Activated T-helper 2 cell treated with anti-CD3 and anti-CD28 coated beads, Interferon-gamma antibody, Interleukin-2, Interleukin-4, amounts not matched to agents 10 μg/mL and 5 μg/mL and 100 μg/mL, durations not matched to agents 14 hours and 24 hours and 36 hours (primary cell): ENCODE measurements at regions not wholly inside any gene's neighbourhood (a gene's known extent, or its start where the extent isn't known, plus 50 kb on each side); places are given as distances from the start of the nearest gene placed in this dataset.

Experiments used
- DNase-seq: peaks from one replicate; pipeline ENCODE4 v3.0.0; 2021; ENCODE audit warnings: low spot score
- H3K27ac Mint-ChIP-seq: one replicate; pipeline ENCODE4 v1.8.0; 2021; ENCODE audit warnings: mixed read lengths
- H3K27me3 Mint-ChIP-seq: one replicate; pipeline ENCODE4 v1.8.0; 2021; ENCODE audit warnings: low read depth, mixed read lengths
- H3K36me3 Mint-ChIP-seq: one replicate; pipeline ENCODE4 v1.8.0; 2021; ENCODE audit warnings: low read depth, mixed read lengths
- H3K4me1 Mint-ChIP-seq: one replicate; pipeline ENCODE4 v1.8.0; 2021; ENCODE audit warnings: low read depth, mixed read lengths
- H3K4me3 Mint-ChIP-seq: one replicate; pipeline ENCODE4 v1.8.0; 2021; ENCODE audit warnings: low read depth, mild to moderate bottlenecking, moderate library complexity, mixed read lengths
- H3K9me3 Mint-ChIP-seq: one replicate; pipeline ENCODE4 v1.8.0; 2021; ENCODE audit warnings: mixed read lengths
- intact Hi-C: fragments of 100-400 bp; cut with micrococcal nuclease; formaldehyde crosslinking; loops from one replicate; pipeline ENCODE4 v1.15.1; 2023

- no peak overlapping the region for H3K4me3 Mint-ChIP-seq
- no peaks in the 10 kb centered on the region for H3K4me1 Mint-ChIP-seq
- H3K9me3 Mint-ChIP-seq, result no peaks in the 10 kb centered on the region
- no peak for DNase-seq
- no peaks in the 10 kb centered on the region for H3K36me3 Mint-ChIP-seq
- intact Hi-C loops, result no loop called here
- H3K27me3 Mint-ChIP-seq, result peaks cover 21% of the 10 kb centered on the region
- H3K27ac Mint-ChIP-seq, result no peak overlapping the region
Measured at GRCh38 chr10:113219446-113219845, 269.4 kb downstream of the TCF7L2 start.

- H3K9me3 Mint-ChIP-seq, result no peaks in the 10 kb centered on the region
- intact Hi-C loops, result no loop called here
- H3K4me1 Mint-ChIP-seq, result peaks cover 4% of the 10 kb centered on the region
- H3K4me3 Mint-ChIP-seq, result no peak overlapping the region
- H3K36me3 Mint-ChIP-seq, result no peaks in the 10 kb centered on the region
- H3K27me3 Mint-ChIP-seq, result peaks cover 30% of the 10 kb centered on the region
- no peak overlapping the region for H3K27ac Mint-ChIP-seq
- DNase-seq, result no peak
Measured at GRCh38 chr10:113221756-113222168, 271.7 kb downstream of the TCF7L2 start.

DNA sequence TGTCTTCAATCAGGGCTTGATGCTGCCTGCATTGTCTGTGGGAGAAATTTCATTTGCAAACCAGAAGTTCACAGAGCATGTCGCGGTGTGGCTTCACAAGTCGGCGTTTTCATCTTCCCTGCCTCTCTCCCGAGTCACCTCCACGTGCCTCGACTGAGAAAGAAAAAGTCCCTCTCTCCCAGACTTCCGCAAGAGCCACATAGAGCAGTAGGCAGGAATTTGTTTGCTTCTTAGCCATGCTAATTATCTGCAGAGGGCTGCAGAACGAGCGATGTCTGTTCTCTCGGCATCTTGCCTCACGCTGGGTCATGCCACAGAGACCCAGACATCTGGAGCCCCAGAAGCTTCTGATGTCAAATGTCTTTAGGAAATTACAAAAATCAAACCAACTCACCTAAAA is 272.2 kb downstream of the TCF7L2 start:
- peaks cover 30% of the 10 kb centered on the region for H3K27me3 Mint-ChIP-seq
- H3K4me1 Mint-ChIP-seq, result peaks cover 4% of the 10 kb centered on the region
- no peak overlapping the region for H3K27ac Mint-ChIP-seq
- no peak for DNase-seq
- no peaks in the 10 kb centered on the region for H3K36me3 Mint-ChIP-seq
- intact Hi-C loops, result no loop called here
- H3K4me3 Mint-ChIP-seq, result no peak overlapping the region
- no peaks in the 10 kb centered on the region for H3K9me3 Mint-ChIP-seq

GRCh38 chr10:113225364-113225763 is 275.3 kb downstream of the TCF7L2 start:
- peaks cover 4% of the 10 kb centered on the region for H3K4me1 Mint-ChIP-seq
- no peak for DNase-seq
- H3K4me3 Mint-ChIP-seq, result no peak overlapping the region
- intact Hi-C loops, result no loop called here
- no peaks in the 10 kb centered on the region for H3K36me3 Mint-ChIP-seq
- H3K27ac Mint-ChIP-seq, result no peak overlapping the region
- H3K27me3 Mint-ChIP-seq, result peaks cover 33% of the 10 kb centered on the region
- no peaks in the 10 kb centered on the region for H3K9me3 Mint-ChIP-seq

GRCh38 chr10:113225903-113226302 is 275.9 kb downstream of the TCF7L2 start:
- no peak overlapping the region for H3K27ac Mint-ChIP-seq
- no peaks in the 10 kb centered on the region for H3K36me3 Mint-ChIP-seq
- intact Hi-C loops, result no loop called here

GRCh38 chr10:113226399-113226798 is 276.4 kb downstream of the TCF7L2 start:
- DNase-seq, result no peak
- Mint-ChIP-seq H3K9me3 (no peaks in the 10 kb centered on the region), H3K27me3 (peaks cover 33% of the 10 kb centered on the region), H3K4me1 (peaks cover 4% of the 10 kb centered on the region), H3K27ac (no peak overlapping the region), H3K4me3 (no peak overlapping the region), H3K36me3 (no peaks in the 10 kb centered on the region)
- intact Hi-C loops, result no loop called here

More at GRCh38 chr10:113225903-113226302, 275.9 kb downstream of the TCF7L2 start:
- Mint-ChIP-seq H3K9me3 (no peaks in the 10 kb centered on the region), H3K27me3 (peaks cover 33% of the 10 kb centered on the region), H3K4me3 (no peak overlapping the region), H3K4me1 (peaks cover 4% of the 10 kb centered on the region)
- no peak for DNase-seq

GRCh38 chr10:113226831-113227445 is 276.9 kb downstream of the TCF7L2 start:
- H3K9me3 Mint-ChIP-seq, result no peaks in the 10 kb centered on the region
- no peak overlapping the region for H3K27ac Mint-ChIP-seq
- H3K27me3 Mint-ChIP-seq, result peaks cover 31% of the 10 kb centered on the region
- no peaks in the 10 kb centered on the region for H3K36me3 Mint-ChIP-seq
- intact Hi-C loops, result no loop called here
- H3K4me1 Mint-ChIP-seq, result peaks cover 4% of the 10 kb centered on the region
- DNase-seq, result no peak
- H3K4me3 Mint-ChIP-seq, result no peak overlapping the region

DNA sequence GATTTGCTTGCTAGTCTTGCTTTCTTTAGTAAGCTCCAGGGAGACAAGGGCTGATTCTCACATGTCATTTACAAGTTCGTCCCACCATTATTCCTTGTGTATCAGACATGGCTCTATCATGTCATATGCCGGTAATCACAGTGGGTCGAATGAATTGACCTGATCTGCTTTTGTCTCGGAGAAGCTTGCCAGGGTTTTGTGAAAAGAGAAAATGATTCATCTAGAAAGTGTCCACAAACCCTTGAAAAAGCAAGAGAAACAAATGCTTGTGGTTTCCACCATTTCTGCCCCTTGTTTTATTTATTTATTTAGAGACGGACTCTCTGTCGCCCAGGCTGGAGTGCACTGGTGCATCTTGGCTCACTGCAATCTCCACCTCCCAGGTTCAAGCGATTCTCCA is 278.5 kb downstream of the TCF7L2 start:
- H3K4me3 Mint-ChIP-seq, result no peak overlapping the region
- peaks cover 22% of the 10 kb centered on the region for H3K27me3 Mint-ChIP-seq
- H3K36me3 Mint-ChIP-seq, result no peaks in the 10 kb centered on the region
- intact Hi-C loops, result no loop called here
- DNase-seq, result no peak
- peaks cover 4% of the 10 kb centered on the region for H3K4me1 Mint-ChIP-seq
- no peak overlapping the region for H3K27ac Mint-ChIP-seq
- no peaks in the 10 kb centered on the region for H3K9me3 Mint-ChIP-seq

DNA sequence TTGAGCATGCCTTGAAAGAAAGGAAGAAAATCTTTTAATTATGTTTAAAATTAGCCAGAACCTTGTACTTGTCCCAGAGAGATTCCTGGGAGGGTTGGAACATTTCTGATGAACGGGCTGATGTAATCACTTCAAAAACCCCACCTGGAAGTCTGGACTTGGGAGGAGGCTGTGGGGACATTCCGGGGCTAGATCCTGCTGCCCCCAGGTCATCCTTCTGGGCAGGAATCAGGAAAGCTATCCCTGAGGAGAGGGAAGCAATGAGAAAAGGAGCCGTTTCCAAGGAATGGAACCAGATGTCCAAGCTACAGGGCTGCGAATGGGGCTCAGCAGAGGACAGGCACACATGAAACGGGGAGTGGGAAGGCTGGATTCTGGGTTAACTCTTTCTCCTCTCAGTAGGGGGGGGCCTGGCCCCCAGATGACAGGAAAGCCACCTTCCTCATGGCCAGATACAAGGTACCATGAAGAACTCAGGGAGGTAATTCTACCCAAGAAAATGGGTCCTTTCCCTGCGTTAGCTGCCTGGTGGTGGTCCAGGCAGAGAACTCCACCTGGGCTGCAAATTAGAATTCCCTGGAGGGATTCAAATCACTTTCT is 280.1 kb downstream of the TCF7L2 start:
- intact Hi-C loops, result no loop called here
- Mint-ChIP-seq H3K9me3 (no peaks in the 10 kb centered on the region), H3K4me1 (peaks cover 4% of the 10 kb centered on the region), H3K4me3 (no peak overlapping the region), H3K27me3 (peaks cover 14% of the 10 kb centered on the region), H3K27ac (no peak overlapping the region), H3K36me3 (no peaks in the 10 kb centered on the region)
- DNase-seq, result no peak

- DNase-seq, result no peak
- intact Hi-C loops, result no loop called here
- no peak overlapping the region for H3K27ac Mint-ChIP-seq
- no peaks in the 10 kb centered on the region for H3K4me1 Mint-ChIP-seq
- H3K4me3 Mint-ChIP-seq, result no peak overlapping the region
- no peaks in the 10 kb centered on the region for H3K9me3 Mint-ChIP-seq
- no peaks in the 10 kb centered on the region for H3K36me3 Mint-ChIP-seq
- peaks cover 2% of the 10 kb centered on the region for H3K27me3 Mint-ChIP-seq
Measured at GRCh38 chr10:113232928-113233511, 283.0 kb downstream of the TCF7L2 start.

- intact Hi-C loops, result no loop called here
- Mint-ChIP-seq H3K4me1 (no peaks in the 10 kb centered on the region), H3K27me3 (peaks cover 2% of the 10 kb centered on the region), H3K9me3 (no peaks in the 10 kb centered on the region), H3K36me3 (no peaks in the 10 kb centered on the region), H3K27ac (no peak overlapping the region), H3K4me3 (no peak overlapping the region)
- no peak for DNase-seq
Measured at GRCh38 chr10:113234481-113234880, 284.4 kb downstream of the TCF7L2 start.

- Mint-ChIP-seq H3K36me3 (no peaks in the 10 kb centered on the region), H3K27ac (no peak overlapping the region), H3K9me3 (no peaks in the 10 kb centered on the region), H3K27me3 (peaks cover 9% of the 10 kb centered on the region), H3K4me3 (no peak overlapping the region), H3K4me1 (no peaks in the 10 kb centered on the region)
- intact Hi-C loops, result no loop called here
- DNase-seq, result no peak
Measured at GRCh38 chr10:113235508-113235907, 285.5 kb downstream of the TCF7L2 start.

- Mint-ChIP-seq H3K4me3 (no peak overlapping the region), H3K27me3 (peaks cover 9% of the 10 kb centered on the region), H3K36me3 (no peaks in the 10 kb centered on the region), H3K27ac (no peak overlapping the region), H3K9me3 (no peaks in the 10 kb centered on the region), H3K4me1 (no peaks in the 10 kb centered on the region)
- intact Hi-C loops, result no loop called here
- DNase-seq, result no peak
Measured at GRCh38 chr10:113236998-113237397, 287.0 kb downstream of the TCF7L2 start.
